ENCODE measurements at regions not wholly inside any gene's neighbourhood (a gene's known extent, or its start where the extent isn't known, plus 50 kb on each side); places are given as distances from the start of the nearest gene placed in this dataset.

- intact Hi-C loops (cut with DNase I): no loop called here
- no peak overlapping the region for H3K4me3 ChIP-seq
- DNase-seq: no peak
- no peak overlapping the region for H3K27ac ChIP-seq
- H3K27me3 ChIP-seq: peaks cover 0 to 32% of the 10 kb centered on the region in 2 donors
- no peaks in the 10 kb centered on the region for H3K4me1 ChIP-seq
- no peaks in the 10 kb centered on the region for H3K9me3 ChIP-seq
- no peak for ATAC-seq
- no peaks in the 10 kb centered on the region for H3K36me3 ChIP-seq
- TF ChIP-seq, protein P1, sequence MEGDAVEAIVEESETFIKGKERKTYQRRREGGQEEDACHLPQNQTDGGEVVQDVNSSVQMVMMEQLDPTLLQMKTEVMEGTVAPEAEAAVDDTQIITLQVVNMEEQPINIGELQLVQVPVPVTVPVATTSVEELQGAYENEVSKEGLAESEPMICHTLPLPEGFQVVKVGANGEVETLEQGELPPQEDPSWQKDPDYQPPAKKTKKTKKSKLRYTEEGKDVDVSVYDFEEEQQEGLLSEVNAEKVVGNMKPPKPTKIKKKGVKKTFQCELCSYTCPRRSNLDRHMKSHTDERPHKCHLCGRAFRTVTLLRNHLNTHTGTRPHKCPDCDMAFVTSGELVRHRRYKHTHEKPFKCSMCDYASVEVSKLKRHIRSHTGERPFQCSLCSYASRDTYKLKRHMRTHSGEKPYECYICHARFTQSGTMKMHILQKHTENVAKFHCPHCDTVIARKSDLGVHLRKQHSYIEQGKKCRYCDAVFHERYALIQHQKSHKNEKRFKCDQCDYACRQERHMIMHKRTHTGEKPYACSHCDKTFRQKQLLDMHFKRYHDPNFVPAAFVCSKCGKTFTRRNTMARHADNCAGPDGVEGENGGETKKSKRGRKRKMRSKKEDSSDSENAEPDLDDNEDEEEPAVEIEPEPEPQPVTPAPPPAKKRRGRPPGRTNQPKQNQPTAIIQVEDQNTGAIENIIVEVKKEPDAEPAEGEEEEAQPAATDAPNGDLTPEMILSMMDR (IDR thresholded peaks at IDR 0.05): no peak
Measured at GRCh38 chr20:48422242-48422960, 405.4 kb downstream of the PREX1 start.

GRCh38 chr20:48421547-48421946, 406.3 kb downstream of the PREX1 start:
- no peaks in the 10 kb centered on the region for H3K36me3 ChIP-seq
- no peak overlapping the region for H3K27ac ChIP-seq
- intact Hi-C loops (cut with DNase I): no loop called here
- no peaks in the 10 kb centered on the region for H3K4me1 ChIP-seq
- peaks cover 0 to 30% of the 10 kb centered on the region in 2 donors for H3K27me3 ChIP-seq
- H3K4me3 ChIP-seq: no peak overlapping the region
- ATAC-seq: no peak
- TF ChIP-seq, protein P1 (IDR thresholded peaks at IDR 0.05): no peak
- H3K9me3 ChIP-seq: no peaks in the 10 kb centered on the region
- DNase-seq: no peak

- H3K4me3 ChIP-seq: no peak overlapping the region
- H3K4me1 ChIP-seq: no peaks in the 10 kb centered on the region
- peaks cover 0 to 17% of the 10 kb centered on the region in 2 donors for H3K27me3 ChIP-seq
- DNase-seq (no peak), ATAC-seq (no peak)
- no peaks in the 10 kb centered on the region for H3K9me3 ChIP-seq
- H3K27ac ChIP-seq: no peak overlapping the region
- TF ChIP-seq, protein P1 (IDR thresholded peaks at IDR 0.05): no peak
- intact Hi-C loops (cut with DNase I): no loop called here
- H3K36me3 ChIP-seq: no peaks in the 10 kb centered on the region
Measured at GRCh38 chr20:48420176-48420575, 407.6 kb downstream of the PREX1 start.

DNA sequence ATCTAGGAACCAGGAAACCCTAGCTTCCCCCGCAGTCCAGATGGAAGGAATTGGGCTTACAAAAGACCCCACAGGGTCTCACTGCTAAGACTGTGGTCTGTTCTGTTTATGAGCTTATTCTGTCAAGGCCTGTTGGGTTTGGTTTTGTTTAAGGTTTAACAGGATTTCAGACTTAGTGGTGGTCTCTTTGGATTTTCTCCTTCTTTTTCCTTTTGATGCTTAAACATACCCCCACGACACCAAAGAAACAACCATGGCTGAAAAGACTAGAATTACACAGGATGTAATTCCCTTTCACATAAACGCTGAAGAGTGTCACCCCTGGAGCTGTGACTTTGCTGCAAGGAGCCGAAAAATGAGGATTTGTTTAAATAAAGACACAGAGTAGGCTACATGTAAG, 408.6 kb downstream of the PREX1 start:
- TF ChIP-seq, protein P1 (IDR thresholded peaks at IDR 0.05): no peak
- H3K4me1 ChIP-seq: no peaks in the 10 kb centered on the region
- peaks cover 0 to 10% of the 10 kb centered on the region in 2 donors for H3K27me3 ChIP-seq
- no peak for ATAC-seq
- H3K36me3 ChIP-seq: no peaks in the 10 kb centered on the region
- DNase-seq: no peak
- intact Hi-C loops (cut with DNase I): no loop called here
- no peak overlapping the region for H3K27ac ChIP-seq
- no peak overlapping the region for H3K4me3 ChIP-seq
- H3K9me3 ChIP-seq: no peaks in the 10 kb centered on the region

GRCh38 chr20:48416002-48416401, 411.8 kb downstream of the PREX1 start:
- no peak overlapping the region for H3K27ac ChIP-seq
- no peak for ATAC-seq
- TF ChIP-seq, protein P1 (IDR thresholded peaks at IDR 0.05): no peak

More at GRCh38 chr20:48416002-48416401, 411.8 kb downstream of the PREX1 start:
- H3K27me3 ChIP-seq: peaks cover 0 to 10% of the 10 kb centered on the region in 2 donors
- no peak overlapping the region for H3K4me3 ChIP-seq
- no peaks in the 10 kb centered on the region for H3K36me3 ChIP-seq
- H3K4me1 ChIP-seq: no peaks in the 10 kb centered on the region
- intact Hi-C loops (cut with DNase I): no loop called here
- no peaks in the 10 kb centered on the region for H3K9me3 ChIP-seq
- DNase-seq: no peak
